ENCODE measurements at regions not wholly inside any gene's neighbourhood (a gene's known extent, or its start where the extent isn't known, plus 50 kb on each side); places are given as distances from the start of the nearest gene placed in this dataset.

DNA sequence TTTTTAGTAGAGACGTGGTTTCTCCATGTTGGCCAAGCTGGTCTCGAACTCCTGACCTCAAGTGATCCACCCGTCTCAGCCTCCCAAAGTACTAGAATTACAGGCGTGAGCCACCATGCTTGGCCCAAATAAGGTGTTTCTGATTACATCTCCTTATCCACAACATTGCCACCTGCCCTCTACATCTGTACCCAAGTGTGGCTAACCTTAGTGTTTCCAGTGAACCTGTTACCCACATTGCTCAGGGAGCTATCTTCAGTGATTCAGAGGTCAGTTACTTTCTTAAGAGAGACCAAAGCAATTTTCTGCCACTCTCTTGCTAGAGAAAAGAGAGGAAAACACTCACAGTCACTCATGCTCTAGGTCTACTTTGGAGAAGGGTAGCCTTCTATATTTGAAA, 115.0 kb upstream of the SLC39A10 start:
- TF ChIP-seq, protein P1, sequence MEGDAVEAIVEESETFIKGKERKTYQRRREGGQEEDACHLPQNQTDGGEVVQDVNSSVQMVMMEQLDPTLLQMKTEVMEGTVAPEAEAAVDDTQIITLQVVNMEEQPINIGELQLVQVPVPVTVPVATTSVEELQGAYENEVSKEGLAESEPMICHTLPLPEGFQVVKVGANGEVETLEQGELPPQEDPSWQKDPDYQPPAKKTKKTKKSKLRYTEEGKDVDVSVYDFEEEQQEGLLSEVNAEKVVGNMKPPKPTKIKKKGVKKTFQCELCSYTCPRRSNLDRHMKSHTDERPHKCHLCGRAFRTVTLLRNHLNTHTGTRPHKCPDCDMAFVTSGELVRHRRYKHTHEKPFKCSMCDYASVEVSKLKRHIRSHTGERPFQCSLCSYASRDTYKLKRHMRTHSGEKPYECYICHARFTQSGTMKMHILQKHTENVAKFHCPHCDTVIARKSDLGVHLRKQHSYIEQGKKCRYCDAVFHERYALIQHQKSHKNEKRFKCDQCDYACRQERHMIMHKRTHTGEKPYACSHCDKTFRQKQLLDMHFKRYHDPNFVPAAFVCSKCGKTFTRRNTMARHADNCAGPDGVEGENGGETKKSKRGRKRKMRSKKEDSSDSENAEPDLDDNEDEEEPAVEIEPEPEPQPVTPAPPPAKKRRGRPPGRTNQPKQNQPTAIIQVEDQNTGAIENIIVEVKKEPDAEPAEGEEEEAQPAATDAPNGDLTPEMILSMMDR (IDR thresholded peaks at IDR 0.05), result no peak
- TF ChIP-seq EP300 (IDR thresholded peaks at IDR 0.05), result no peak

Data from sigmoid colon (tissue), 4 donors.